MCF 10A (cell line): ENCODE measurements at regions not wholly inside any gene's neighbourhood (a gene's known extent, or its start where the extent isn't known, plus 50 kb on each side); places are given as distances from the start of the nearest gene placed in this dataset.

Source experiments
- BruUV-seq: library from RNA; stranded (reverse); fragments of 400-500 nt; replicated peaks from 2 replicates; lab custom pipeline; 2021; lab: Mats Ljungman, UMichigan
- CTCF ChIA-PET: fragments of 300-600 bp; sonication (Branson Sonifier 250); formaldehyde crosslinking; extraction: SDS; loops from one replicate; lab custom pipeline; 2021; ENCODE audit warnings: antibody characterized with exemption, inconsistent platforms; lab: Yijun Ruan, JAX
- POLR2A ChIA-PET: fragments of 300-600, 350-650 bp; sonication (Branson Sonifier 250); formaldehyde crosslinking; extraction: SDS; loops from one replicate; lab custom pipeline; 2020; ENCODE audit warnings: antibody characterized with exemption, inconsistent platforms; lab: Yijun Ruan, JAX
- DNase-seq: peaks from one replicate; pipeline ENCODE4 v3.0.0-alpha.2; 2018; ENCODE audit not compliant: unreplicated experiment
- H3K27ac Mint-ChIP-seq: one replicate; pipeline ENCODE4 v1.8.0; 2022; ENCODE audit warnings: mild to moderate bottlenecking, low read depth, mixed read lengths; ENCODE audit not compliant: unreplicated experiment
- H3K27me3 Mint-ChIP-seq: one replicate; pipeline ENCODE4 v1.8.0; 2022; ENCODE audit warnings: mixed read lengths; ENCODE audit not compliant: insufficient read depth, unreplicated experiment
- H3K36me3 Mint-ChIP-seq: one replicate; pipeline ENCODE4 v1.8.0; 2022; ENCODE audit warnings: mild to moderate bottlenecking, moderate library complexity, mixed read lengths; ENCODE audit not compliant: insufficient read depth, unreplicated experiment
- H3K4me1 Mint-ChIP-seq: one replicate; pipeline ENCODE4 v1.8.0; 2022; ENCODE audit warnings: mixed read lengths; ENCODE audit not compliant: insufficient read depth, unreplicated experiment
- H3K4me3 Mint-ChIP-seq: one replicate; pipeline ENCODE4 v1.8.0; 2022; ENCODE audit warnings: mild to moderate bottlenecking, moderate library complexity, mixed read lengths; ENCODE audit not compliant: unreplicated experiment
- H3K9me3 Mint-ChIP-seq: one replicate; pipeline ENCODE4 v1.8.0; 2022; ENCODE audit warnings: mixed read lengths; ENCODE audit not compliant: unreplicated experiment
- intact Hi-C: fragments of 100-400 bp; cut with micrococcal nuclease; formaldehyde crosslinking; loops from 2 replicates; pipeline ENCODE4 v1.14.1; 2022
- TF ChIP-seq, protein P1 (sequence below): fragments of 200-600 bp; IDR thresholded peaks from one replicate; pipeline ENCODE4 v1.8.0; 2022; ENCODE audit warnings: antibody characterized with exemption, mild to moderate bottlenecking; ENCODE audit not compliant: unreplicated experiment

DNA sequence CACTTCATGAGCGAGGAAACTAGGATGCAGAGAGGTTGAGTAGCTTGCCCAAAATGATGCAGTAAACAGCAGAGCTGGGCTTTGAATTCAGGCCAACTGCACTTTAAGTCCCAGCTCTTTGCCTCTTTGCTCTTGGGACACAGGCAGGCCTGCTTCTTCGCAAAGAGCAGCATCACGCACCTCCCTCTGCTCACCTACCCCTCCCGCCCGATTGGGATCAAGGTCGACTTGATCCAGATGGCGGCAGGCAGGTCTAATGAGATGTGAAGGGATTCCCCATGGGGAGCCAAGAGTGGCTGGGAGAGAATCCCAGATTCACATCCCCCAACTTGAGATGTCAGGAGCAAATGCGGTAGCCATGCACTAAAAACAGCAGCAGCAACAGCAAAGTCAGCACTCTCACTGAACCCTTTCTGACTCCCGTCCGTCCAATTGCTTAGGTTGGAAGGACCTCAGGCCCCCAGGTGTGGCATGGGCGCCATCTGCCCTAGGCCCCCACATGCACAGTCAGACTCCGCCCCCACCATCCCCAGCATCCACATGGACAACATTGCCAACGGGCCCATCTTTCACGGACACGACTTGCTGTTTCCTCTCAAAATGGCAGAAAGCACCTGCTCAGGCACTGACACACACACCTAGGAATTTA, 84.3 kb upstream of the MAP4K4 start:
- POLR2A ChIA-PET: interaction anchor here (1.3 kb wide), 1 partner anchor 16 kb away, joined by 5 read pairs; no protein-coding TSS in a partner anchor
- TF ChIP-seq, protein P1, sequence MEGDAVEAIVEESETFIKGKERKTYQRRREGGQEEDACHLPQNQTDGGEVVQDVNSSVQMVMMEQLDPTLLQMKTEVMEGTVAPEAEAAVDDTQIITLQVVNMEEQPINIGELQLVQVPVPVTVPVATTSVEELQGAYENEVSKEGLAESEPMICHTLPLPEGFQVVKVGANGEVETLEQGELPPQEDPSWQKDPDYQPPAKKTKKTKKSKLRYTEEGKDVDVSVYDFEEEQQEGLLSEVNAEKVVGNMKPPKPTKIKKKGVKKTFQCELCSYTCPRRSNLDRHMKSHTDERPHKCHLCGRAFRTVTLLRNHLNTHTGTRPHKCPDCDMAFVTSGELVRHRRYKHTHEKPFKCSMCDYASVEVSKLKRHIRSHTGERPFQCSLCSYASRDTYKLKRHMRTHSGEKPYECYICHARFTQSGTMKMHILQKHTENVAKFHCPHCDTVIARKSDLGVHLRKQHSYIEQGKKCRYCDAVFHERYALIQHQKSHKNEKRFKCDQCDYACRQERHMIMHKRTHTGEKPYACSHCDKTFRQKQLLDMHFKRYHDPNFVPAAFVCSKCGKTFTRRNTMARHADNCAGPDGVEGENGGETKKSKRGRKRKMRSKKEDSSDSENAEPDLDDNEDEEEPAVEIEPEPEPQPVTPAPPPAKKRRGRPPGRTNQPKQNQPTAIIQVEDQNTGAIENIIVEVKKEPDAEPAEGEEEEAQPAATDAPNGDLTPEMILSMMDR: no peak
- H3K9me3 Mint-ChIP-seq: peaks cover 4% of the 10 kb centered on the region
- H3K27ac Mint-ChIP-seq: no peak overlapping the region
- CTCF ChIA-PET: no interaction called here
- no peak for DNase-seq
- H3K4me3 Mint-ChIP-seq: no peak overlapping the region
- intact Hi-C loops: no loop called here
- H3K36me3 Mint-ChIP-seq: no peaks in the 10 kb centered on the region
- H3K27me3 Mint-ChIP-seq: no peaks in the 10 kb centered on the region
- peaks cover 6% of the 10 kb centered on the region for H3K4me1 Mint-ChIP-seq
- BruUV-seq: no TSS peak

DNA sequence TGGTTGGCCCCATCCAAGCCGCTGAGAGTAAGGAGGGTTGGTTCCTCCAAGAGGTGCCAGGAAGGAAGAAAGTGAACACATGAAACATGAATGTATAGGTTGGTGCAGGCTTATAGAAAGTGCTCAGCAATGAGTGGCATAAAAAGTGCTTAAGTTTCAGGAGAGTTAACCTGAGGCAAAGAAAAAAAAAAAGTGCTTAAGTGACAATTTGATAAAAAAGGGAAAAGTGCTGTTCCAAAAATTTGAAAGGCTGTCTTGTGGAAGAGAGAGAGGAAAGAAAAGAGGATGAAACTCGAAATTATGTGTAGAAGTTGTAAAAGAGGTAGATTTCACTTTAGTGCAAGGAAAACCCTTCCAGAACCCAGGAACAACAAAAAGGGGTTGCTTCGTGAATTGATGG, 85.5 kb upstream of the MAP4K4 start:
- TF ChIP-seq, protein P1: no peak
- Mint-ChIP-seq H3K4me1 (peaks cover under 1% of the 10 kb centered on the region), H3K27me3 (no peaks in the 10 kb centered on the region), H3K9me3 (peaks cover 6% of the 10 kb centered on the region), H3K4me3 (no peak overlapping the region), H3K27ac (no peak overlapping the region), H3K36me3 (no peaks in the 10 kb centered on the region)
- BruUV-seq: no TSS peak
- intact Hi-C loops: no loop called here
- CTCF ChIA-PET: no interaction called here
- POLR2A ChIA-PET: interaction anchor here (1.3 kb wide), 1 partner anchor 17 kb away, joined by 5 read pairs; no protein-coding TSS in a partner anchor
- DNase-seq: no peak

DNA sequence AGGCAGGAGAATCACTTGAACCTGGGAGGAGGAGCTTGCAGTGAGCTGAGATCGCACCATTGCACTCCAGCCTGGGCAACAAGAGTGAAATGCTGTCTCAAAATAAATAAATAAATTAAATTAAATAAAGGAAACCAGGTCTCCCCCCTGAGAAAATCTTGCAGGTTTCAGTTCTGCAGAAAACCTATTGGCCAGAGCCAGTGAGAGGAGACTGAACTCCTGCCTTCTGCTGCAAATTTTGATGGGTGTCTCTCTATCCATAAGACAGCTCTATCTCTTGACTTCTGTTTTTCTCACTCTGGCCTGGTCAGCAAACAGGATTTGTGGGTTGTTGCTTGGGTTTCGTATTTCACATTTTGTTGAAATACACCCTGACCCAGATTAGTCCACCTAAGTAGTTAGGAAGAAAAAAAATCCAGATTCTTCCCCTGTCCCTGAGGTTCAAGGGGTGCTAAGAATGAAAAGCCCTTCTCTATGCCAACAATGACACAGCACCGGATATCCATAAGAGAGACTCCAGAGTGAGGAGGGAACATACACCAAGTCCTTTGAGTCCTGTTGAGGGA, 86.7 kb upstream of the MAP4K4 start:
- Mint-ChIP-seq H3K9me3 (peaks cover 6% of the 10 kb centered on the region), H3K4me3 (no peak overlapping the region), H3K27ac (no peak overlapping the region), H3K27me3 (no peaks in the 10 kb centered on the region), H3K4me1 (no peaks in the 10 kb centered on the region), H3K36me3 (no peaks in the 10 kb centered on the region)
- TF ChIP-seq, protein P1: no peak
- ChIA-PET POLR2A (no interaction called here), CTCF (no interaction called here)
- DNase-seq: no peak
- intact Hi-C loops: no loop called here
- no TSS peak for BruUV-seq

DNA sequence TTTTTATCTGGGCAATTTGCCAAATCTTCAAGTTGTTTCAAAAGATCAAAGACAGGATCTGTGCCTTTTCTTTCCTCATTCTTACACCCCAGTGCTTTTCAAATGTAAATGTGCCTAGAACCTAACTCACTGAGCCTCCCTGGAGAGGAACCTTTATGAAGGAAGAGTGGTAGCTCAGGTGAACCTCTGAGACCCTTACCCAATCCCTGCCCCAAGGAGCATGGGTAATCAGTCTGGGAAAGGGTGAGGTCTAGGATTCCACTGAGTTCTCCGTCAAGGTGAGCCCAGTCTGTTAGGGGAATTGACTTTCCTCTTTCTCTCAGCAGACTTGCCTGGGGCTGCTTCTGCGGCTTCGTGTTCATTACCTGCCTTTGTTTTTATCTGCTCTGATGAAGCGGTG, 88.1 kb upstream of the MAP4K4 start:
- intact Hi-C loops: no loop called here
- H3K27ac Mint-ChIP-seq: no peak overlapping the region
- TF ChIP-seq, protein P1: no peak
- ChIA-PET CTCF (no interaction called here), POLR2A (no interaction called here)
- H3K36me3 Mint-ChIP-seq: no peaks in the 10 kb centered on the region
- H3K9me3 Mint-ChIP-seq: peaks cover 6% of the 10 kb centered on the region
- no peaks in the 10 kb centered on the region for H3K4me1 Mint-ChIP-seq
- DNase-seq: no peak
- H3K27me3 Mint-ChIP-seq: no peaks in the 10 kb centered on the region
- H3K4me3 Mint-ChIP-seq: no peak overlapping the region
- BruUV-seq: no TSS peak
